ENCODE measurements at regions not wholly inside any gene's neighbourhood (a gene's known extent, or its start where the extent isn't known, plus 50 kb on each side); places are given as distances from the start of the nearest gene placed in this dataset.

DNA sequence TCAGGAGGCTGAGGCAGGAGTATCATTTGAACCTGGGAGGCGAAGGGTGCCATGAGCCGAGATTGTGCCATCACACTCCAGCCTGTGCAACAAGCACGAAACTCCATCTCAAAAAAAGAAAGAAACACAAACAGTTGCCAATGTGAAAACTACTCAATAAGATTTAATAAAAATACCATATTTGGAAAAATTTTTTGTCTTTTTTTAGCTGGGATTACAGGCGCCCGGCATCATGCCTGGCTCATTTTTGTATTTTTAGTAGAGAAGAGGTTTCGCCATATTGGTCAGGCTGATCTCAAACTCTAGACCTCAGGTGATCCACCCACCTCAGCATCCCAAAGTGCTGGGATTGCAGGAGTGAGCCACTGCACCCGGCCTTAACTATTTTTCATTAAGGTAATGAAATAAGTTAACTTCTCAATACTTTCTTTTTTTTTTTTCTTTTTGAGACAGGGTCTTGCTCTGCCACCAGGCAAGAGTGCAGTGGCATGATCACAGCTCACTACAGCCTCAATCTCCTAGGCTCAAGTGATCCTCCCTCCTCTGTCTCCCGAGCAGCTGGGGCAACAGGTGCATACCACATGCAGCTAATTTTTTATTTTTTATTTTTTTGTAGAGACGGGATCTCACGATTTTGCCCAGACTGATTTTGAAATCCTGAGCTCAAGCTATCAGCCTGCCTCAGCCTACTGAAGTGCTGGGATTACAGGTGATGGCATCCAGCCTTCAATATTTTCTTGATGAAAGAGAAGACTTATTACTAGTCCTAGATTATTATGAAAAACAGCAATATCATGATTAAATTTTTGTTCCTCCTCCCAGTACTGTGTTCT lies 4746.2 kb upstream of the OR11H1 start:
- H3K27me3 ChIP-seq (ENCODE audit: control insufficient read depth, insufficient read depth, low read length, poor library complexity, severe bottlenecking): no peaks in the 10 kb centered on the region
- WGBS, 2 experiments: 73 to 75% methylated on average over 10 of the region's 10 CpGs
- no peak overlapping the region for H3K4me3 ChIP-seq (ENCODE audit: insufficient read depth, low read depth, low read length)
- no peaks in the 10 kb centered on the region for H3K36me3 ChIP-seq (ENCODE audit: control insufficient read depth, insufficient read depth, low read length)
- H3K27ac ChIP-seq (ENCODE audit: insufficient read depth, low read depth, low read length, poor library complexity, severe bottlenecking): no peak overlapping the region
- H3K9me3 ChIP-seq (ENCODE audit: control insufficient read depth, low read length): peaks cover 43% of the 10 kb centered on the region
- no peaks in the 10 kb centered on the region for H3K4me1 ChIP-seq (ENCODE audit: control insufficient read depth, insufficient read depth, low read length)

Data from ectodermal cell (in vitro differentiated cells).